MCF 10A (cell line): ENCODE measurements at regions not wholly inside any gene's neighbourhood (a gene's known extent, or its start where the extent isn't known, plus 50 kb on each side); places are given as distances from the start of the nearest gene placed in this dataset.

ENCODE experiments used
- BruUV-seq: library from RNA; stranded (reverse); fragments of 400-500 nt; replicated peaks from 2 replicates; lab custom pipeline; 2021; lab: Mats Ljungman, UMichigan
- CTCF ChIA-PET: fragments of 300-600 bp; sonication (Branson Sonifier 250); formaldehyde crosslinking; extraction: SDS; loops from one replicate; lab custom pipeline; 2021; ENCODE audit warnings: antibody characterized with exemption, inconsistent platforms; lab: Yijun Ruan, JAX
- POLR2A ChIA-PET: fragments of 300-600, 350-650 bp; sonication (Branson Sonifier 250); formaldehyde crosslinking; extraction: SDS; loops from one replicate; lab custom pipeline; 2020; ENCODE audit warnings: antibody characterized with exemption, inconsistent platforms; lab: Yijun Ruan, JAX
- DNase-seq: peaks from one replicate; pipeline ENCODE4 v3.0.0-alpha.2; 2018; ENCODE audit not compliant: unreplicated experiment
- H3K27ac Mint-ChIP-seq: one replicate; pipeline ENCODE4 v1.8.0; 2022; ENCODE audit warnings: mild to moderate bottlenecking, low read depth, mixed read lengths; ENCODE audit not compliant: unreplicated experiment
- H3K27me3 Mint-ChIP-seq: one replicate; pipeline ENCODE4 v1.8.0; 2022; ENCODE audit warnings: mixed read lengths; ENCODE audit not compliant: insufficient read depth, unreplicated experiment
- H3K36me3 Mint-ChIP-seq: one replicate; pipeline ENCODE4 v1.8.0; 2022; ENCODE audit warnings: mild to moderate bottlenecking, moderate library complexity, mixed read lengths; ENCODE audit not compliant: insufficient read depth, unreplicated experiment
- H3K4me1 Mint-ChIP-seq: one replicate; pipeline ENCODE4 v1.8.0; 2022; ENCODE audit warnings: mixed read lengths; ENCODE audit not compliant: insufficient read depth, unreplicated experiment
- H3K4me3 Mint-ChIP-seq: one replicate; pipeline ENCODE4 v1.8.0; 2022; ENCODE audit warnings: mild to moderate bottlenecking, moderate library complexity, mixed read lengths; ENCODE audit not compliant: unreplicated experiment
- H3K9me3 Mint-ChIP-seq: one replicate; pipeline ENCODE4 v1.8.0; 2022; ENCODE audit warnings: mixed read lengths; ENCODE audit not compliant: unreplicated experiment
- intact Hi-C: fragments of 100-400 bp; cut with micrococcal nuclease; formaldehyde crosslinking; loops from 2 replicates; pipeline ENCODE4 v1.14.1; 2022
- TF ChIP-seq, protein P1 (sequence below): fragments of 200-600 bp; IDR thresholded peaks from one replicate; pipeline ENCODE4 v1.8.0; 2022; ENCODE audit warnings: antibody characterized with exemption, mild to moderate bottlenecking; ENCODE audit not compliant: unreplicated experiment

DNA sequence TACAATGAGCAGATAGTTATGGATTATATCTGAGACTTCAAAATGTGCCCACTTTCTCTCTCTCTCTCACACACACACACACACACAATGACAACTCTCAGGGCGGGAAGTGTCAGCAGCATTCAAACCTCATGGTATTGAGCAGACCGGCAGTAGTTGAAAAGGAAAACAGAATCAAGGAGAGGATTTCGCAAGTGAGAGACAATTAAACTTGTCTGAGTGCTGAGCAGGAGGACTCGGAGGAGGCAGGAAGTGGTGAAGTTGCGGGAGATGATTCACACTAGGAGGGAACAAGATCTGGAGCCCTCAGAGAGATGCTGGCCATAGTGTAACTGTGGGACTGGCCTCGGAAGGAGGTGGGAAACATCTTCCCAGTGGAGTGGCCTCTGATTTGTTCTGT is 353.1 kb downstream of the EFNB2 start:
- POLR2A ChIA-PET = no interaction called here
- Mint-ChIP-seq H3K9me3 (peaks cover 13% of the 10 kb centered on the region), H3K4me1 (peaks cover 16% of the 10 kb centered on the region), H3K27me3 (no peaks in the 10 kb centered on the region), H3K27ac (peak overlapping the region; percentile 82), H3K4me3 (peak overlapping the region; percentile 20), H3K36me3 (peaks cover 5% of the 10 kb centered on the region)
- DNase-seq = peak; percentile 90
- CTCF ChIA-PET = no interaction called here
- TF ChIP-seq, protein P1, sequence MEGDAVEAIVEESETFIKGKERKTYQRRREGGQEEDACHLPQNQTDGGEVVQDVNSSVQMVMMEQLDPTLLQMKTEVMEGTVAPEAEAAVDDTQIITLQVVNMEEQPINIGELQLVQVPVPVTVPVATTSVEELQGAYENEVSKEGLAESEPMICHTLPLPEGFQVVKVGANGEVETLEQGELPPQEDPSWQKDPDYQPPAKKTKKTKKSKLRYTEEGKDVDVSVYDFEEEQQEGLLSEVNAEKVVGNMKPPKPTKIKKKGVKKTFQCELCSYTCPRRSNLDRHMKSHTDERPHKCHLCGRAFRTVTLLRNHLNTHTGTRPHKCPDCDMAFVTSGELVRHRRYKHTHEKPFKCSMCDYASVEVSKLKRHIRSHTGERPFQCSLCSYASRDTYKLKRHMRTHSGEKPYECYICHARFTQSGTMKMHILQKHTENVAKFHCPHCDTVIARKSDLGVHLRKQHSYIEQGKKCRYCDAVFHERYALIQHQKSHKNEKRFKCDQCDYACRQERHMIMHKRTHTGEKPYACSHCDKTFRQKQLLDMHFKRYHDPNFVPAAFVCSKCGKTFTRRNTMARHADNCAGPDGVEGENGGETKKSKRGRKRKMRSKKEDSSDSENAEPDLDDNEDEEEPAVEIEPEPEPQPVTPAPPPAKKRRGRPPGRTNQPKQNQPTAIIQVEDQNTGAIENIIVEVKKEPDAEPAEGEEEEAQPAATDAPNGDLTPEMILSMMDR = no peak
- no TSS peak for BruUV-seq
- intact Hi-C loops = no loop called here

DNA sequence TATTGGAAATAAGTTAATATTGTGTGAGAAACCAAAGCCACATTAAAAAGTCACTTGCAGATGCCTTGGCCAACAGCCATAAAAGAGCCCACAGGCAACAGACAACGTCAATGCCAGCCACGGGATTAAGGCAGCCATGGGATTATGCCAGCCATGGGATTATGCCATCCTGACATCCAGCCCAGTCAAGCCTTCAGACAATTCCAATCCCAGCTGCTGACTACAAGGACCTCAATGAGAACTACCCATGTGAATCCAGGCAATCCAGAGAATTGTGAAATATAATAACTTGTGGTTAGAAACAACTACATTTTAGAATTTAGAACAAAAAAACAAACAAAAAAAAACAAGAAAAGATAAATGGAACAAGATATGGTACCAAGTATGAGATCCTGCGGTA is 356.6 kb downstream of the EFNB2 start:
- ChIA-PET CTCF (no interaction called here), POLR2A (no interaction called here)
- peaks cover 11% of the 10 kb centered on the region for H3K4me1 Mint-ChIP-seq
- TF ChIP-seq, protein P1 = no peak
- peak overlapping the region; percentile 11 for H3K27ac Mint-ChIP-seq
- DNase-seq = no peak
- intact Hi-C loops = no loop called here
- no peaks in the 10 kb centered on the region for H3K27me3 Mint-ChIP-seq
- no TSS peak for BruUV-seq
- H3K4me3 Mint-ChIP-seq = no peak overlapping the region
- H3K9me3 Mint-ChIP-seq = peaks cover 7% of the 10 kb centered on the region
- peaks cover 5% of the 10 kb centered on the region for H3K36me3 Mint-ChIP-seq

DNA sequence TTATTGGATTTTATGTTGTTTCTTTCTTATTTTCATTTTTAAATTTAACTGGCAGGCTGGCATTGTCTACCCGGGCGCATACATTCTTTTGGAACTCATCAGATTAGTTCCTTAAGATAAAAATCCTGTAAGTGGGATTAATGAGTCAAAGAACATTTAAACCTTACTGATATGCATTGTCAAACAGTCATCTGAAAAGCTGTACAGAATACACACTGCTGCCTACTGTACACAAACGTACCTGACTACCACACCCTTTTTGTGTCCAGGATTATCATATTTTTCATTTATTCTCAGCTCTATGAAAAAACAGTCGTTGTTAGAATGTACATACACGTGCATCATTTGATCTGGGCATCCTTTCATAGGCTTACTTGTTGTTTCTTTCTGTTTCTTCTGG is 358.3 kb downstream of the EFNB2 start:
- Mint-ChIP-seq H3K36me3 (peaks cover 1% of the 10 kb centered on the region), H3K4me3 (no peak overlapping the region), H3K27me3 (no peaks in the 10 kb centered on the region), H3K4me1 (peaks cover 1% of the 10 kb centered on the region), H3K9me3 (peaks cover 7% of the 10 kb centered on the region), H3K27ac (no peak overlapping the region)
- intact Hi-C loops = no loop called here
- POLR2A ChIA-PET = no interaction called here
- TF ChIP-seq, protein P1 = no peak
- no peak for DNase-seq
- CTCF ChIA-PET = interaction anchor here (0.6 kb wide), 1 partner anchor 45 kb away, joined by 3 read pairs; no protein-coding TSS in a partner anchor
- BruUV-seq = no TSS peak

DNA sequence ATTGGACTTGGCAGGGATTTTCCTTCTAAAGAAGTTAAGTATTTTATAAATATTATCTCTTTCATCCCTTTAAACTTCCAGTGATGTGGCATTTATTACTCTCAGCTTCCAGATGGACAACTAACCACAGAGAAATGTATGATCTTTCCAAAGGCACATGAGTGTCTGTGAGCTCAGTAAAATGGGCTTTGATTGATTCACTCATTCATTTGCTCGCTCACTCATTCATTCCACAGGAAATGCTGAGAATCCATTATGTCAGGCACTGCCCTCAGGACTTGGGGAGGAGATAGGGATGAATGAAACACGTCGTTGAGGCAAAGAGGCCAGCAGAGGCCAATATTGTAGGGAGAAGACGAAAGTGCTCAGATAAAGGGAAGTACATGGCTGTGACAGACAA is 359.3 kb downstream of the EFNB2 start:
- no peak overlapping the region for H3K27ac Mint-ChIP-seq

More for the DNA sequence above, 359.3 kb downstream of the EFNB2 start:
- TF ChIP-seq, protein P1 = no peak
- intact Hi-C loops = no loop called here
- Mint-ChIP-seq H3K4me1 (no peaks in the 10 kb centered on the region), H3K27me3 (no peaks in the 10 kb centered on the region), H3K36me3 (no peaks in the 10 kb centered on the region), H3K9me3 (peaks cover 7% of the 10 kb centered on the region), H3K4me3 (no peak overlapping the region)
- ChIA-PET POLR2A (interaction anchor here (0.6 kb wide), 1 partner anchor 13 kb away, joined by 3 read pairs; no protein-coding TSS in a partner anchor), CTCF (no interaction called here)
- no TSS peak for BruUV-seq
- no peak for DNase-seq
